Epithelial cell of prostate (primary cell): ENCODE measurements at regions not wholly inside any gene's neighbourhood (a gene's known extent, or its start where the extent isn't known, plus 50 kb on each side); places are given as distances from the start of the nearest gene placed in this dataset.
"Not testable (repeated sequence)": the region's sequence is repeated elsewhere in the genome, so short reads cannot be mapped to it uniquely, and the experiment has no call there.

Experiments used
- DNase-seq: peaks from one replicate; pipeline ENCODE4 v3.0.0-alpha.2; 2011; ENCODE audit warnings: low read depth, low spot score
- H3K27ac ChIP-seq: fragments of 450-650 bp; 2 replicates; pipeline ENCODE4 v1.5.1; 2017; ENCODE audit warnings: mild to moderate bottlenecking

DNA sequence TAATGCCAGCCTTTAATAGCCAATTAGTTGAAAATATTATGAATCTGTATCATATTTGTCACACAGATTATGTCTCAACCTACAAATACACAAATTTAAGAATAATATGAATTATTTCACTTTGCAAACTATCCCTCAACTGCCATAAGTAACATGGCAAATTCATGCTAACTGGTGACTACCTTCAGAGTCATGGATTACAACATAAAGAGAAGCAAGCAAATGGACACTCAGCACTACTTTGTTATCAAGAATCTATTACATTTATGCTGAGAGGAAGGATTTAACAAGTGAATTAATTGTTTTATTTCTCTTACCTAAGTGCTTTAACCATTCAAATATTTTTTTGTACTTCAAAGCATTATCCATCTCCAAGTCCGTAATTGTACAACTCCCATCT lies 103.1 kb upstream of the BCL6 start:
- no peak overlapping the region for H3K27ac ChIP-seq
- DNase-seq = no peak

DNA sequence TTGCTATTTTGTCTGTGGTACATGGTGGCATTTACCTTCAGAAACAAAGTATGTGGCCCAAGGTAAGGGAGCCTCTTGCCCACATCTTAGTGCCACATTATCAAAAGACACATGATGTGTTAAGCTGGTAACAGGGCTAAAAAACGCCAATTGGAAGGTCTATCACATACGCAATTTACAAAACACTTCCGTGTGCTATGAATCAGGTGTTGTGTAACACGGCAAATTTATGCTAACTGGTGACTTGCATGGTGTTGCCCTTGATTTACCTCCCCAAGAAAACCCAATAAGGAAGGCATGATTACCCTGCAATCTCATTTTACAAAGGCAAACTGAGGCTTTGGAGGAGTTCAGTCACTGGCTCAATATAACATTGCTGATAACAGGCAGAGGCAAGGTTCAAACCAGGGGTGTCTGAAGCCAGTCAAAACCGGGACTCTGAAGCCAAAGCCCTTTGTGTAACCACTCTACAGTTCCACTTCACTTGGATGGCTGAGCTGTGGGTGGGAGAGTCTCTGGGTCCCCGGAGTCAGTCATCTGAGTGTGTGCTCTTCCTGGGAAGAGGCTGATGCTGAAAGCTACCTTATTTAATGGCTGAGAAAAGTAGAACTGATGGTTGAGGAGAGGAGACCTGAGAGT lies 103.9 kb upstream of the BCL6 start:
- H3K27ac ChIP-seq = no peak overlapping the region

DNA sequence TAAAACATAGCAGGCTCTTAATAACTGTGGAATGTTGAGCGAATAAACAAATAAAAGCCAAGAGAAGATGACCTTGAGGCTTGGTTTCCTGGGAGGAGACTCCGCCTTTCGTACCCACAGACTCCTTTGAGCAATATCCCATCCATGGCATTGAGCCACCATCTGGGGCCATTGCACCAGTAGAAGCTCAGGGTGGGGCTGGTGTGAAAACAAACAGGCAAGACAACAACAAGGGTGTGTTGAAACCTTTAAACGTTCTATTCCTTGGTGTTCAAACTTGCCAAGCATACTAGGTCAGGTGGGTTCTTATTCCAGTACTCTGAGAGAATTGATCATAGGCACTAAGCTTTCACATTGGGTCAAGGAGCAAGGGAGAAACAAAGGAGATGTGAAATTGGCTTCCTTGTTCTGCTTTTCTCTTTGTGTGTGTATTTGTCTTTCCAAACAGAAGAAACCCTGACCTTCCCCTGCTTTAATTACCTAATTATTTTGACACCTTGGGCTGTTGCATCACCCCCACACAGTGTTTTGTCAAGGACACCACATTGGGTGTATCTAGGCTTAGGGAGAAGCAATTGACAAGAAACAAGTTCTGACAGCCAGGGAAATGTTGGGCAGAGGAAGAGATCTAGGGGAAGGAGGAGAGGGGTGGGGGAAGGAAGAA lies 105.1 kb upstream of the BCL6 start:
- no peak for DNase-seq
- no peak overlapping the region for H3K27ac ChIP-seq

More for the DNA sequence above, 103.9 kb upstream of the BCL6 start:
- no peak for DNase-seq

DNA sequence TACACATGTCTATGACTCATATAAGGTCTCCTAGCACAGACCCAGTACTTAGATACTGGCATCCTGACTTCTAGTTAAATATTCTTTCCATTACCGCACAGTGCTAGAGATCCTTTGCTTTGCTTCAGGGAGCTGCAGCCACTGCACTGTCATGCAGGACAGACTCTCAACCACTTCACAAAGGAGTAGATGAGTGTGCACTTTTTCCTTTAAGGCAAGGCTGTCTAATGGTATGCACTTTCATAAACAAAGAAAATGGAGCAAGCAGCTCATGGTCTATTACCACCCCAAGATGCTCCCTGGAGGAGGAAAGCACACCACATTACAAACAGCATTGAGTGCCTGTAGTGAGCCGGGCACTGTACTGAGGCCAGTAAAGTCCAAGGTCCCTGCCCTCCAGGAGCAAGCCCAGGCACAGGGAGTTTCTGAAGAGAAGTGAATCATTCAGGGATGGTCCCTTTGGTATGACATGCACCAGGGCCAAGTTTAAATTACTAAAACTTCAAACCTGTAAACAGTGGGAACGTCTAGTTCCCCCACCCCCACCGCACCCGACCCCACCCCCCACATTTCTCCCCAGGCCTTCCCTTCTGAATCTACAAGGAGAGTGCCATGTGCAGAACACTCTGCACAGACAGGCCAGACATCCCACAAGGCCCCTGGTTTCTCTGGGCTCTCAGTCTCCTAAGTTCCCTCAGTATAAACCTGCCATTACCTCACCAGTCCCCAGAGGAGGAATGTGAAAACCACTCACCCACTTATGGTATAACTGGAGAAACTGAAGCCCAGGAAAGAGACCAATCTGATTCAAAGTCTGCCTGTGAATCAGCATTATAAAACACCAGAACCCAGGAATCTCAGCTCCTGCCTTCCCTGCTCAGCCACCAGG lies 107.8 kb upstream of the BCL6 start:
- DNase-seq = no peak
- peak overlapping the region; percentile 73 for H3K27ac ChIP-seq

DNA sequence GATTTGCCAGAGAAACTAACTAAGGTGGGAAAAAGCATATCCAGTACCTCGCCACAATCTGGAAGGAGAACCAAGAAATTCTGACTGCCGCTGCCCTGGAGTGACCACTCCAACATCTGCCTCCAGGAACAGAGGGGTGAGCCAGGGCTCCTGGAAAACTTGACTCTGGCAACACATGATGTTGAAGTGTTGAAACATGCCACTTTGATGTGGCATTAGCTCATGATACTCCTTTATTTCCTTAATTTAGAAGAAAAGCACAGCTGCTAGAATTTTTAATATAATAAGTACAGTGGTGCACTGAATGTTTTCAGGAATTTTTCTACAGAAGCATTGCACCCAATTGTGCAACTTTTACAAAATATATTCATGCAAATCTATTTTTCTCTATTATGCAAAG lies 109.9 kb upstream of the BCL6 start:
- no peak for DNase-seq
- H3K27ac ChIP-seq = no peak overlapping the region

DNA sequence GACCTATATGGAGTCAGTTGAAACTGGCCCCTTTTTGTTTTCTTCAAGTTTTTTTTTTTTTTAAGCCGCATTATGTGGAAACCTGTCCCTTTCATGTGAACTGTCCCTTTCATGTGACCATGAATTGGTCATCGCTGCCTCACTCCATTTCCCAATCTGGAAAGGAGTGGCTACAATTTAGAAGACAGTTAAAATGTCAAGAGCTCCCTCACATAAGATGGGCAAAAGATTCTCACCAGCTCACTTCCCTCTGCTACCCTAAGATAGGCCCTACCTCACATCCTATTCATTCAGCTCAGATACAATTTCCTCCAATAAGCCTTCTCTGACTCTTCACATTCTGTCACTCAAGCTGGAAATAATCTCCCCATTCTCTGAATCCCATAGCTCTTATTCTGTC lies 111.3 kb upstream of the BCL6 start:
- H3K27ac ChIP-seq = no peak overlapping the region
- no peak for DNase-seq

DNA sequence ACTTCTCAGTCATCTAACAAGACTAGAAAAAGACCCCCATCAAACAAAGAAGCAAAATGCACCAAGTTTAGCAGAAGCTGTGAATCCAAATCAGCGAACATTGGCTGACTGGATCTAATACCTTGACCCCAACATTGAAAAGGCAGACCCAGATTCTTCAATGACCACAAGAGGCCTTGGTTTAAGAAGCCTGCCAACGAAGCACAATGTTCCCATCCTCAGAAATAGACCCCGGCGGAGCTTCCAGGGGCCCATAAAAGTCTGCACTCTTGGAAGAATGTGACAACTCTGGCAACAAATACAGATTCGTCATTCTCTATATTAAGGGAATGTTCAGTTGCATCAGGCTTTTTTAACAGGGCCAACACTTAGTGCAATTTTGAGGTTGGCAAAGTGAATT lies 112.8 kb upstream of the BCL6 start:
- H3K27ac ChIP-seq = no peak overlapping the region
- no peak for DNase-seq

DNA sequence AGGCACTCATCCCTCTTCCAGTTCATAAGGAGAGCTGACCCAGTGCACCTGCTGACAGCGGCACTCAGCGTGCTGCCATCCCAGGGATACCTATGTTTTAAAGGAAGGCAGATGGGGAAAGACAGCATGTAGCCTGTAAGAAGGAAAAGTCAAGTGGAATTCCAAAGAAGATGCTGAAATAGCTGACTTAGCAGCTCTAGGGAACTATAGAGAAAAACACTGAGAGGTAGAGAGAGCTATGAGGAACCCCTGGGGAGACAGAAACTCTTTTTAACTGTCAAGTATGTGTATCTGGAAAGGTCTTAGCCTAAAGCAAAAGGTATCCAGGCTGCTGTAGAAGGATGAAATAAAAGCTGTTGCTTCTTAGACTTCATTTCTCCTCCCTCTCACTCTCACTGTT lies 113.4 kb upstream of the BCL6 start:
- H3K27ac ChIP-seq = no peak overlapping the region
- DNase-seq = no peak

DNA sequence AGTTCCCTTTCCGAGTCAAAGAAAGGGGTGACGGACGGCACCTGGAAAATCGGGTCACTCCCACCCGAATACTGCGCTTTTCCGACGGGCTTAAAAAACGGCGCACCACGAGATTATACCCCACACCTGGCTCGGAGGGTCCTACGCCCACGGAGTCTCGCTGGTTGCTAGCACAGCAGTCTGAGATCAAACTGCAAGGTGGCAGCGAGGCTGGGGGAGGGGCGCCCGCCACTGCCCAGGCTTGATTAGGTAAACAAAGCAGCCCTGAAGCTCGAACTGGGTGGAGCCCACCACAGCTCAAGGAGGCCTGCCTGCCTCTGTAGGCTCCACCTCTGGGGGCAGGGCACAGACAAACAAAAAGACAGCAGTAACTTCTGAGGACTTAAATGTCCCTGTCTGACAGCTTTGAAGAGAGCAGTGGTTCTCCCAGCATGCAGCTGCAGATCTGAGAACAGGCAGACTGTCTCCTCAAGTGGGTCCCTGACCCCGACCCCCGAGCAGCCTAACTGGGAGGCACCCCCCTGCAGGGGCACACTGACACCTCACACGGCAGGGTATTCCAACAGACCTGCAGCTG lies 117.5 kb upstream of the BCL6 start:
- not testable (repeated sequence) for DNase-seq, H3K27ac ChIP-seq

DNA sequence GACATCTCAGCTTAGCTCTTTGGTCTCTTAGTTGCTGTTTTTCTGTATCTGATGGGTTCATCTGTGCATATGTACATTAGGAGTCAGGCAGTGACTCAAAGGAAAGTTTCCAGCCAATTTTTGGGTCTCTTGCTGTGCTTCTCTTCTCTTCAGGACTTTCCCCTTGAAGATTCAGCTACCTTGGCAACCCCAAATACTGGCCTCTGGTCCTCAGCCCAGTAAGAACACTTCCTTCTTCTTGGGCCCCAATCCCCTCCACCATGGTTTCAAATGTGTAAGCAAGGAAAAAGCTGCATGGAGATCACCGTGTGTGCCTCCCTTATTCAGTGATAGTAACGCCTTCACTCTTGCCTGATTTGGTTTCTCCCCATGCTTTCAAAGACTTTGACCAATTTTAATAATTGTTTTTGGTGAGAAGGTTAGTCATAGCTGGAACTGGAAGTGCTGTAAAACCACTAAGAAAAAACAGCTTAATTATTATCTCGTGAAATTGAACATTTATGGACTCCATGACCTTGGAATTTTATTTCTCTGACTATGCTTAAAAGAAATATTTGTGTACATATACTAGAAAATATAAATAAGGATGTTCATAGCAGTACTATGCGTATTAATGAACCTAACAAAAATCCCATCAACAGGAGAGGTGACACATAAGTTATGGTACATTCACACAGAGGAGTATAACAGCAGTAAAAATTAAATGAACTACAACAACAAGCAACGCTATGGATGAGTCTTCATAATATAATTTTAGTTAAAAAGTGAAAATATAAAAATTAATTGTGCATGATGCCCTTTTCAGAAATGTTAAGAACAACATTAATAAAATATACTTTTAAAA lies 125.3 kb upstream of the BCL6 start:
- no peak for DNase-seq
- no peak overlapping the region for H3K27ac ChIP-seq

DNA sequence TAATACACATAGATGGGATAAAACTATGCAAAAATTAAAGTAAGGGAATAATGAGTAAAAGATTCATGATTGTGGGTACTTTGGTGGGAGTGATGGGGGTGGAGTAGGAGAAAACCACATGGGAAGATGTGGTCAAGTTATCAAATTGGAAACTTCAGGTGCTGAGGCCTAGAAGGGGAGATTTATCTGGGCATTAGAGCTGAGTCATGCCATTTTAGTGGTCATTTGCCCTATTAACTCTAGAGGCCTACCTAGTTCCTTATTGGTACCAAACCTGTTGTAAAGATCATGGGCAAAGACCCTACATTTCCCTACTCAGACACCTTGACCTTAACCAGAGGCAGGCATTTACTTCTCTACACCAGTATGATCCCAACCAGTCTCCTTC lies 125.9 kb upstream of the BCL6 start:
- H3K27ac ChIP-seq = no peak overlapping the region
- no peak for DNase-seq

DNA sequence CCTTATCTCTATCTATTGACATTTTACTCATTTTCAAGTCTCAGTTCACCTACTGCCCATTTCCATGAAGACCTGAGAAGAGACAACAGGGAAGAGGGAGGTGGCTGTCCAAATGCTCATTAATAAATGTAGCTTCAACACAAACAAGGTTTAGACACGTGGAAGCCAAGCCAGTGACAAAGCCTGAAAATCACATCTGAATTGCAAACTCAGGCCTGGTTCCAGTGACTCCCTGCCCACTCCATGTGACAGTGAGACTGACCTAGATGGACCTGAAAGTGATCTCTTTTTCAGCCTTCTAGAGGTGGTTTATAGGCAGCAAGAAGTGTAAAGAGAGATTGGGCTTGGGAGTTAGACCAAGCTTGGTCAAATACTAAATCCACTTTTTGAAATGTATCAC lies 126.6 kb upstream of the BCL6 start:
- H3K27ac ChIP-seq = no peak overlapping the region
- DNase-seq = no peak

DNA sequence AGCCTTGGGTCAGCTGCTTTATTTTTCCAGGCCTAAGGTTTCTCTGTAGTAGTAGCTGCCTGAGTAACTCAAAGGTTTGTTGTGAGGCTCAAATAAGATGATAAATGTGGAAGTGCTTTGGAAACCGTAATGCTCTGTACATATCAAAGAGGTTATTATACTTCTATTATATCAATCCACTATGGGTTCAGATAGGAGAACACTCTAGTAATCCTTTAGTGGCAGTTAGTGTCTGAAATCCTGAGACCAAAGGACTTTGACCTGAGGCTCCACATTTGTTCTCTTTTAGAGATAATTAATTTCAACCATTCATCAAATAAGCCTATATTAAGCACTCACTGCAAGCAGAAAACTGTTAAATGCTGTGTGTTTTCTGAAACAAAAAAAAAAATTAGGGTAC lies 128.6 kb upstream of the BCL6 start:
- no peak for DNase-seq
- no peak overlapping the region for H3K27ac ChIP-seq

DNA sequence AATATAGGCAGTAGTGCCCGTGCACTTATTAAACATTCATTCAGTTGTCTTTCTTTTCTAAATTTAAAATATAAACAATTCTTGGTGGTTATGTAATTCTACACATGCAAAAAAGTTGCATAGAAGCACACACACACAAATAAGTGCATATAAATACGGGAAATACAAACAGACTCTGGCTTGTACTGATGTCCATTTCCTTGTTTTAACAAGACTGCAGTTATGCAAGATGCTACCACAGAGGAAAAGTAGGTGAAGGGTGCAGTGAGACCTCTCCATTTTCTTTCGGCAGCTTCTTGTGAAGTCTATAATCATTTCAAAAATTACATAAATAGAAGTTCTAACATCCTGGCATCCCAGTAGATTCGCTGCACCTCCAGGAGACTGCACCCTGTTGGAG lies 130.6 kb upstream of the BCL6 start:
- no peak for DNase-seq
- H3K27ac ChIP-seq = no peak overlapping the region

DNA sequence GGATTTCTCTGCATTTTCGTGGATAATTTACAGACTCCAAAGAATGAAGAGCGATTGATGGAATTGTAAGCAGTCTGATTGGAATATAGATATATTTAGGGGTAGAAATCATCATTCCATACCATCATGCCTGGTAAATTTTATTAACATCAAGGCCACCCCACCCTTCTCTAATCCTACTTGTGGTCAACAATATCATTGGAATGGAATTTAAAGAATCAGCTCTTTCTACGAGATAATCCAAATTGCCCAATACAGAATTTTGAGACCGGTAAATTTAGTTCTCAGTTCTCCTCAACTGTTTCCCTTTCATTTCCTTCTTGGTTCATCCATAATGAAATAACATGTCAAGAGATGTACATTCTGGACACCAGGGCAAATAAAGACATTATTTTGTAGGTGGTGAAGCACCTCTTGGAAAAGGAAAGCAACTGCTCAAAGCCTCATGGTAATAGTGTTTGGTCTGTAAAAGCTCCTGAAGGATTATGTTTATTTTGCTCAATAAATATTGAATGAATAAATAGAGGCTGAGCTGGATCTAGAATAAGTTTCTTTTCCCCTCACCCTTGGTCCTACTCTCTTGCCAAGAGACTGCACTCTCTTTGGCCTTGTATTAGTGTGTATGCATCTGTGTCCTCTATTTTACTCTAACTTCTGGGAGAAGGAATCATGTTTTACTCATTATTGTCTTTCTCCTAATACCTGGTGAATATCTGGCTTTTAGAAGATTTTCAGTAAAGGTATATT lies 133.7 kb upstream of the BCL6 start:
- no peak overlapping the region for H3K27ac ChIP-seq
- DNase-seq = no peak

DNA sequence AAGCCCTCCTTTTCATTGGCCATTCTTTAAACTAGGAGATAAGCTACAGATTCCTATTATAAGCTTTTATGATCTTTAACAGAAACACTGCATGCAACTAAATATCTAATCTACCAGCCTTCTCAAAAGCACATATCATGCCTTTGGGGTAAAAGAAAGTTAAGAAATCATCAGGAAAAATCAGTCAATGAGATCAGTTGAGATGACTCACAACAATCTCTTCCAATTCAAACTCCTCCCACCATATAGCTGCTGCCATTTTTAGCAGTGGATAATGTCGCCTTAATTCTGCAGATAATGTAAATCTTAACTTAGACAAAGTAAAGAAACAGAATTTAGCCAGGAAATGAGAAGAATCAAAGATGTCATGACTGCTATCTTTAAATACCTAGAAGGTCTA lies 135.2 kb upstream of the BCL6 start:
- DNase-seq = no peak

DNA sequence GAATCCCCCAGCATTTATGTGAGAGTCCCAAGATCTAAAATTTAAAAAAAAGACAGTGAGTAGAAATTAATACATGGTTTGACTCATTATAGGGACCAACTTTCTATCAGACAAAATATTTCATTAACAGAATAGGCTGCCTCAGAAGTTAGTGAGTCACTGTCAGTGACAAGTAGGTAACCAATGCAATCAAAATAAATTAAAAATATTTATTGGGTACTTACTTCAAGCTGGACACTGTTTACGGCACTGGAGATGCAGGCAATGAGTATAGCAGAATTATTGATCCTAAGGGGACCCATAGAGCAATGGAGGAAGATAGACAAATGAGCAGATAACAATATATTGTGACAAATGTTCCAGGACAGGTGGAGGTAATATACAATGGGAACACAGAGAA lies 135.6 kb upstream of the BCL6 start:
- no peak for DNase-seq
- no peak overlapping the region for H3K27ac ChIP-seq

More for the DNA sequence above, 135.2 kb upstream of the BCL6 start:
- no peak overlapping the region for H3K27ac ChIP-seq

DNA sequence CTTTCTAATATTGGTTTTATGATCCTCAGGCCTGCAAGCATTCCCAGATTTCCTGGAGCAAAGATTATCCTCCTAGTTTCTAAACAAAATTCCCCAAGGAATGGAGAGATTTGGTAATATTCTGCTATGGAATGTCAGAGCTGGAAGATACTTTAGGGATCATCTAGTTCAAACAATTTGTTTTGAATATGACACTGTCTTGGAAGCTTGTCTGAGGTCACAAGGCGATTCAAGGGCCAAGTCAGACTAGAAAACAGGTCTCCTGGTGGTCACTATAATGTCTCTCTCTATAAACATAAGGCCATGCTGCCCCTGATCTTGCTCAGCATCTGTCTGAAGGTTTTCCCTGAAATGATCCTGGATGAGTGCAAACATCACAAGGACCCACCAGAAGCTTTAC lies 143.4 kb upstream of the BCL6 start:
- DNase-seq = no peak
- H3K27ac ChIP-seq = no peak overlapping the region

DNA sequence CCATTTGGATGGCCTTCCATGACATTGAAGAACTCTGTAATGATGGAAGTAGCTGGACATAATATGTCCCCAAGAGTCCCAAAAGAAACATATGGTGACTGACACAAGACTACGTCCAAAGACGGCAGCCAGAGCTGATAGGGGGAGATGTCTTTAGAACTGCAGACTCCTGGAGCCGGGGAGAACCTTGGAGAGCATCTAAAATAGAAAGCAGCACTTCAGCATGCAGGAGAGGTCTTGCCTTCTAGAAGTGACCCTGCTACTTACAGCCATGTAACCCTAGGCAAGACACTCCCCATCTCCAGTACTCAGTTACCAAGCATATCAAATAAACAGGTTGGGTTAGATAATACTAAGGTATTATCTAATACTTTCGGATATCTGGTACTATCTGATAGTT lies 143.8 kb upstream of the BCL6 start:
- DNase-seq = no peak
- no peak overlapping the region for H3K27ac ChIP-seq
